ENCODE measurements at regions not wholly inside any gene's neighbourhood (a gene's known extent, or its start where the extent isn't known, plus 50 kb on each side); places are given as distances from the start of the nearest gene placed in this dataset.

DNA sequence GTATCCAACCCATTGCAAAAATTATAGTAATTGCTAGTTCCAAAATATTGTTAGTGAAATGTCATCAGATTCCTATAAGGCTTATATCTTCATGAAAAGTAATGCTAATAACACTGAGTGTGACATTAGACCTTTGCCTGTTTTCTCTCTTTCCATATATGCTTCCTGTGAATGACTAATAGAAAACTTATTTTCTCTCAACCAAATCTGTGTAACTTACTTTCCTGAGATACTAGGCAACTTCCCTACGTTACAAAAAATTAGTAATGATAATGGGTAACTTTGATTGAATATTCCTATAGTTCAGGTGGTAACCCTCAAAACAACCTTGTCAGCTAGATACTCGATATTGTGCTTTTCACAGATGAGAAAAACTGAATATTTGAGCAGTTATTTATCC, 124.2 kb upstream of the HNRNPU start:
- no peaks in the 10 kb centered on the region for H3K9me3 Mint-ChIP-seq (ENCODE audit: low read depth)
- peaks cover 2% of the 10 kb centered on the region for H3K36me3 Mint-ChIP-seq
- H3K27ac Mint-ChIP-seq, result no peak overlapping the region
- no peaks in the 10 kb centered on the region for H3K4me1 Mint-ChIP-seq (ENCODE audit: low read depth)
- H3K27me3 Mint-ChIP-seq, result no peaks in the 10 kb centered on the region
- H3K4me3 Mint-ChIP-seq, result no peak overlapping the region

DNA sequence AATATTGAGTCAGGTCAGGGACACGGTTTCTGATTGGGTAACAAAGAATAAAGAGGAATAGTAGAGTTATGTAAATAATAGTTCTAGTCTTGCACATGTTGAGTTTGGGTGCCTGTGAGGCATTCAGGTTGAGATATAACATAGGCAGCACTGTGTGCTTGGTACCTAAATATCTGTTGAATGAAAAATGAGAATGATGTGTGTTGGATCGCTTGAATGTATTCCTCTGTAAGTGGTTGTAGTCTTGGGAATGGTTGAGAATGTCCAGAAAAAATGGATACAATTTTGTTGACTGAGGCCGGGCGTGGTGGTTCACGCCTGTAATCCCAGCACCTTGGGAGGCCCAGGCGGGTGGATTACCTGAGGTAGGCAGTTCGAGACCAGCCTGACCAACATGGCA, 116.3 kb upstream of the HNRNPU start:
- Mint-ChIP-seq H3K4me3 (no peak overlapping the region), H3K27me3 (peaks cover 2% of the 10 kb centered on the region), H3K4me1 (ENCODE audit: low read depth) (no peaks in the 10 kb centered on the region), H3K9me3 (ENCODE audit: low read depth) (no peaks in the 10 kb centered on the region), H3K36me3 (peaks cover 2% of the 10 kb centered on the region), H3K27ac (no peak overlapping the region)

DNA sequence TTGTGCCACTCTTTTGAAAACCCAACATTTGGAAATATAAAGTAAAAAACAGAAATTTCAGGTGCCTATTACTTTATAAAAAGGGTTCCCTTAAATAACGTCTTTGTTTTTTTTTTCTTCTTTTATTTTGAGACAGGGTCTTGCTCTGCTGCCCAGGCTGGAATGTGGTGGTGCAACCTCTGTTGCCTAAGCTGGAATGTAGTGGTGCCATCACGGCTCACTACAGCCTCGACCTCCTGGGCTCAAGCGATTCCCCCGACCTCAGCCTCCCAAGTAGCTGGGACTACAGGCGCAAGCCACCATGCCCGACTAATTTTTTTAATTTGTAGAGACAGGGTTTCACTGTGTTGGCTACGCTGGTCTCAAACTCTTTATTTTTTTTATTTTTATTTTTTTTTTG, 110.2 kb upstream of the HNRNPU start:
- Mint-ChIP-seq H3K27me3 (peaks cover 2% of the 10 kb centered on the region), H3K27ac (no peak overlapping the region), H3K36me3 (peaks cover 2% of the 10 kb centered on the region), H3K4me3 (no peak overlapping the region), H3K4me1 (ENCODE audit: low read depth) (peaks cover 13% of the 10 kb centered on the region), H3K9me3 (ENCODE audit: low read depth) (no peaks in the 10 kb centered on the region)

GRCh38 chr1:244974106-244974505, 109.8 kb upstream of the HNRNPU start:
- Mint-ChIP-seq H3K4me1 (ENCODE audit: low read depth) (peaks cover 16% of the 10 kb centered on the region), H3K27ac (no peak overlapping the region), H3K36me3 (peaks cover 2% of the 10 kb centered on the region), H3K27me3 (peaks cover 2% of the 10 kb centered on the region), H3K9me3 (ENCODE audit: low read depth) (no peaks in the 10 kb centered on the region), H3K4me3 (no peak overlapping the region)

DNA sequence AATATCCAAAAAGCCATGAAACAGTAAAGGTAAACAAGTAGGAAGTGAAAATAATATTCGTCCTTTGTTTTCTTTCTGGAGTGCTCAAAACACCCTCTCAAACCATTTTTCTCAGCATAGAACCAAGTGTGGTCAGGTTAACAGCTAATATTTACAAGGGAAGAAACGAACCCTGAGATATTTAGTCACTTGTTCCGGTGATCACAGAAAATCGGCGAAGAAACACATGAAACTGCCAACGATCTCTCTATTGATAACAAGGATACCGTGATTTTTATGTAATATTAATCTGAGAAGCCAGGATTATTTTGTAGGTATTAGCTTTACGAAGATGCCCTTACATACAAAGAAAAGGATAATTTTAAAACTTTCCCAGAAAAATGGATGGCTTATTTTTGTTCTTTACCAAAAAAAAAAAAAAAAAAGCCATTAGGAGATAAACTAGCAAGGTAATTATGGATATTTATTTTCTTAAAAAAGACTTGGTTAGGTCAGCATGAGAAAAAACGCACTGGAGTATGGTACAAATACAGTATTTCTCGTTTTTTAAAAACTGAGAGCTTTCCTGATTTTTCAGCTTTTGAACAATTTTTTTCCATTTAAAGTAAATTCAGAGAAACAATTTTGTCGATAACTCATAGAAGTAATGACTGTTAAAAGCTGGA, 107.3 kb upstream of the HNRNPU start:
- H3K27ac Mint-ChIP-seq, result peak overlapping the region; percentile 98
- no peaks in the 10 kb centered on the region for H3K36me3 Mint-ChIP-seq
- peaks cover 25% of the 10 kb centered on the region for H3K4me1 Mint-ChIP-seq (ENCODE audit: low read depth)
- peak overlapping the region; percentile 93 for H3K4me3 Mint-ChIP-seq
- no peaks in the 10 kb centered on the region for H3K27me3 Mint-ChIP-seq
- no peaks in the 10 kb centered on the region for H3K9me3 Mint-ChIP-seq (ENCODE audit: low read depth)

DNA sequence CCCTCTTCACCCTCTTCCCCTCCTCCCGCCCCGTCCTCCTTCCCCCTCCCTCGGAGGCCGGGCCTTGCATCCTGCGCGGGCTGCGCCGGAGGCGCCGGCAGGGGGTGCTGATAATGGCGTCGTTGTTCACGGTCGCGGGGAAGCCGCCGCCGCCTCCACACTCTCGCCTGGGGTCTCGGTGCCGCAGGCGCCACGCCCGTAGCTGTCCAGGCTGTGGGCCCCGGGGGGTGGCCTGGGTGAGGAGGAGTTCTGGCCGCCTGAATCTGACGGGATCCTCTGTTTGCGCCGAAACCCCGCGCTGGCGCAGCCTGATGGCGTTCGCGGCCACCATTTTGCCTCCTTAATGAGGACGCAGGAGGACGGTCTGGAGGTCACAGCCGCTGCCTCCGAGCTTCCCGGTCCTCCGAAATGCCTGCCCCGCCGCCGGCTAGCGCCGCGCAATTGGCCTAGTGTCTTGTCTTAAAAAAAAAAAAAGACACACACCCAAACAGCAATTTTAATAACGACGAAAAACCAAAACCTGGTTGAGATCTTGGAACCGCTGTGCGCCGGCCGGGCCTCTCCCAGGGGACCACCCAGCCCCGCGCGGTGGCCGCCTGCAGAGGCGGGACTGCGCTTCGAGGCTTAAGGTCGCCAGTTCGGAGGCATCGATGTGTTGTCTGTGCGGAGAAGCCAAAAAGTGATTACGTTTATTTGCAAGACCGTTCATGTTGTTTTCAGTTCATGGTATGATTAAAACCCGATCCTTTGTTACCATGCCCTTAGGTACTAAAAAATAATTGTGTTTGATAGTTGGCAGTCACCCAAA, 106.6 kb upstream of the HNRNPU start:
- Mint-ChIP-seq H3K36me3 (no peaks in the 10 kb centered on the region), H3K9me3 (ENCODE audit: low read depth) (no peaks in the 10 kb centered on the region), H3K27ac (peak overlapping the region; percentile 98), H3K4me3 (peak overlapping the region; percentile 93), H3K27me3 (no peaks in the 10 kb centered on the region), H3K4me1 (ENCODE audit: low read depth) (peaks cover 25% of the 10 kb centered on the region)

- Mint-ChIP-seq H3K4me3 (peak overlapping the region; percentile 93), H3K9me3 (ENCODE audit: low read depth) (no peaks in the 10 kb centered on the region), H3K4me1 (ENCODE audit: low read depth) (peaks cover 25% of the 10 kb centered on the region), H3K36me3 (no peaks in the 10 kb centered on the region), H3K27me3 (no peaks in the 10 kb centered on the region), H3K27ac (peak overlapping the region; percentile 98)
Measured at GRCh38 chr1:244970236-244970743, 105.9 kb upstream of the HNRNPU start.

DNA sequence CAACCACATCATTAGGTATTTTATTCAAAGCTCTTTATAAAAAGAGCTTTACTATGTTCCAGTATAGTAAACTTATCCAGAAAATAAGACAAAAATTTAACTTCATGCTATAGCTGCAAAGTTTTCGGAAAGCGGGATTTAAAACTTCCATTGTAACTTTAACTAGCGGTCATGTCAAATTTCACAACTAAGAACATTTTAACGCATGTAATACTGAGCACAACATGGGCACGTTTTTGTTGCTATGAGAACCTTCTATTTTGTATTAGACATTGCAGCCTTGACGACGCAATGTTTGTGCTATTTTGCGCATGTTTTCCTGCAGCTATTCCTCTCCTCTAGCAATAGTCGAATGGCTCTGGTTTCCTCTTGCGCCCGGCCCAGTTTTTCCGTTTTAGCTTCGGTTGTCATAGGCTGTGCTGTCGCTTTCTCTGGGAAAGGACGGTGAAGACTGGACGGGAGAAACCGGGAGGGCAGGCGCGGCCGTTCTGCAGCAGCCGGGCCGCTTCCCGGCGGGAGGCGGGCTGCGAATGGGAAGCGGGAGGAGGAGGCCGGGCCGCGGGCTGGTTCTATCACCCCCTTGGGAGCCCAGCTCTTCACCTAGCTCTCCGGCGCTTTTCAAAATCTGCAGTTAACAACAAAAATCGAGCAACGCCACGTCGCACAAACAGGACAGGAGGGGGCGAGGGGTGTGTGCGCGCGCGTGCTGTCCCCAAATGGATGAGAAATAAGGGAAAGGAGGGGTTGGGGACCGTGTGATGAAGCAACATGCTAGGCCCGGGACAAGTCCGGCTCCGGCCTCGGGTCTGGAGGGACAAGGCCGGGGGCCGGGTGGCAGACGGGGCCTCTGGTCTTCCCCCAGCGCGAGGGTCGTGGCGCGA, 105.3 kb upstream of the HNRNPU start:
- no peaks in the 10 kb centered on the region for H3K9me3 Mint-ChIP-seq (ENCODE audit: low read depth)
- peak overlapping the region; percentile 94 for H3K27ac Mint-ChIP-seq
- H3K36me3 Mint-ChIP-seq, result no peaks in the 10 kb centered on the region
- peak overlapping the region; percentile 92 for H3K4me3 Mint-ChIP-seq
- H3K4me1 Mint-ChIP-seq (ENCODE audit: low read depth), result peaks cover 25% of the 10 kb centered on the region
- H3K27me3 Mint-ChIP-seq, result no peaks in the 10 kb centered on the region

DNA sequence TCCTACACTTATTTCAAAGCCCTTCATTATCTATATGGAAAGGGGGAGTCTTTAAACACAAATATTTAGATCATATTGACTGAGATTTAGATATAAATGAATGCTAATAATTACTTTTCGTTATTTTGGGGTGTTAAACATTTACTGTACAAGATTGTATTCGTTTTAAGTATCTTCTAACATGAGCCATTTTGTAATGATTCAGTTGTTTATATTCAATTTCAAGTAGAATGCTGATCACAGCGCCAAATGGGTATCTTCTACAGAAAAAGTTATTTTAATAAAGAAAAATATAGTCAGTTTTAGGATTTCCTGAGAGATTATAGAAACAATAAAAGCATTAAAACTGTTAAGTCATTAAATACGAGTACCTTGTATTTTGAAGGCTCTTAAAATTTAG, 104.5 kb upstream of the HNRNPU start:
- Mint-ChIP-seq H3K4me3 (peak overlapping the region; percentile 92), H3K36me3 (no peaks in the 10 kb centered on the region), H3K27me3 (no peaks in the 10 kb centered on the region), H3K9me3 (ENCODE audit: low read depth) (no peaks in the 10 kb centered on the region), H3K27ac (peak overlapping the region; percentile 94), H3K4me1 (ENCODE audit: low read depth) (peaks cover 32% of the 10 kb centered on the region)

GRCh38 chr1:244968471-244968871, 104.1 kb upstream of the HNRNPU start:
- Mint-ChIP-seq H3K4me3 (peak overlapping the region; percentile 40), H3K27ac (peak overlapping the region; percentile 28), H3K9me3 (ENCODE audit: low read depth) (no peaks in the 10 kb centered on the region), H3K4me1 (ENCODE audit: low read depth) (peaks cover 36% of the 10 kb centered on the region), H3K27me3 (no peaks in the 10 kb centered on the region), H3K36me3 (no peaks in the 10 kb centered on the region)

- Mint-ChIP-seq H3K27ac (no peak overlapping the region), H3K27me3 (no peaks in the 10 kb centered on the region), H3K9me3 (ENCODE audit: low read depth) (no peaks in the 10 kb centered on the region), H3K4me1 (ENCODE audit: low read depth) (peaks cover 36% of the 10 kb centered on the region), H3K4me3 (no peak overlapping the region), H3K36me3 (no peaks in the 10 kb centered on the region)
Measured at GRCh38 chr1:244967159-244967558, 102.8 kb upstream of the HNRNPU start.

DNA sequence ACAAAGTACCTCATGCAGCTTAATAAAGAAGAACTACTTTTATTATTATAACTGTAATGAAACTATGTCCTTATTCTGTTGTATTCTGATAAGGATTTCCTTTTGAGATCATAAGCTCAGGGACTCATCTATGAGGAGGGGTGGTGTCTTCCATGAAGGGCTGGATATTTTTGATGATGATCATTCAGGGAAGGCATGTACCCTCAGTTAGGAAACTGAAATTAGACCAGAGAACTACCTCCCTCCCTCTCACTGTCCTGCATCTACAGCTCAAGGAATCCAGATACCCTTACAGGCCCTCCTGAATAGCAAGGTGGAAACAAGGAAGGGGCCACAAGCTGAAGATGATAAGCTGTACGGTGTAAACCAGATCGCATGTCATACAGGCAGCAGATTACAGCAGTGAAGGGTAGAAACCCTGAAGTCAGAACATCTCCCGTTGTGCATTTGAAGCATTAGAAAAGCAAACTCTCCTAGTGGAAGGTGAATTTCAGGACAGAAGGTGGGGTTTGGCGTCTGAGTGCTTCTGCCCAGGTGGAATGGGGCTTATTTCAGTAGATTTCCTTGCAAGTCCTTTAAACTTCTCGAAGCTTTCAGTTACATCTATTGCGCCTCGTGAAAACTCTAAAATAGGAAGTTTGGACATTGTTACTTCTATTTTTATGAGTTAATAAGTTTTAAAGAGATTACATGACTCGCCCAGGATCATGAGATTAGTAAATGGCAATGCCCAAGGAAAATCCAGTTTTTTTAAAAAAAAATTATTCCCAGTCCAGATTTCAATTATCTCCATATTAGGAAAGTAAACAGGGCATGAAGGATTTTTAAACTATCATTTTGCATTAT, 101.1 kb upstream of the HNRNPU start:
- Mint-ChIP-seq H3K4me1 (ENCODE audit: low read depth) (peaks cover 25% of the 10 kb centered on the region), H3K27me3 (no peaks in the 10 kb centered on the region), H3K4me3 (no peak overlapping the region), H3K36me3 (no peaks in the 10 kb centered on the region), H3K9me3 (ENCODE audit: low read depth) (no peaks in the 10 kb centered on the region), H3K27ac (no peak overlapping the region)

GRCh38 chr1:244964112-244964971, 100.0 kb upstream of the HNRNPU start:
- peaks cover 23% of the 10 kb centered on the region for H3K4me1 Mint-ChIP-seq (ENCODE audit: low read depth)
- H3K36me3 Mint-ChIP-seq, result no peaks in the 10 kb centered on the region
- peak overlapping the region; percentile 46 for H3K4me3 Mint-ChIP-seq
- peak overlapping the region; percentile 3 for H3K27ac Mint-ChIP-seq
- H3K9me3 Mint-ChIP-seq (ENCODE audit: low read depth), result no peaks in the 10 kb centered on the region
- H3K27me3 Mint-ChIP-seq, result no peaks in the 10 kb centered on the region
